ENCODE measurements at regions not wholly inside any gene's neighbourhood (a gene's known extent, or its start where the extent isn't known, plus 50 kb on each side); places are given as distances from the start of the nearest gene placed in this dataset.

GRCh38 chr2:223526106-223526505 is 76.1 kb downstream of the SCG2 start:
- H3K4me1 ChIP-seq, result peaks cover 0 to 6% (median 0%) of the 10 kb centered on the region in 3 donors
- H3K36me3 ChIP-seq, result no peaks in the 10 kb centered on the region
- no peaks in the 10 kb centered on the region for H3K9me3 ChIP-seq
- ATAC-seq, result no peak
- no peak overlapping the region for H3K4me3 ChIP-seq
- TF ChIP-seq POLR2AphosphoS5 (IDR thresholded peaks at IDR 0.05) (no peak), POLR2A (IDR thresholded peaks at IDR 0.05) (no peak), EP300 (IDR thresholded peaks at IDR 0.05) (no peak), CTCF (IDR thresholded peaks at IDR 0.05) (no peak)
- H3K27me3 ChIP-seq, result no peaks in the 10 kb centered on the region
- H3K27ac ChIP-seq, result no peak overlapping the region

GRCh38 chr2:223528036-223528435 is 74.1 kb downstream of the SCG2 start:
- Histone ChIP-seq H3K27me3 (no peaks in the 10 kb centered on the region), H3K4me1 (peaks cover 0 to 6% (median 0%) of the 10 kb centered on the region in 3 donors), H3K9me3 (no peaks in the 10 kb centered on the region), H3K27ac (no peak overlapping the region), H3K36me3 (no peaks in the 10 kb centered on the region), H3K4me3 (no peak overlapping the region)
- ATAC-seq, result no peak
- TF ChIP-seq EP300 (IDR thresholded peaks at IDR 0.05) (no peak), POLR2A (IDR thresholded peaks at IDR 0.05) (no peak), CTCF (IDR thresholded peaks at IDR 0.05) (no peak), POLR2AphosphoS5 (IDR thresholded peaks at IDR 0.05) (no peak)
- 32 to 43% methylated on average over 5 of the region's 5 CpGs for WGBS, 2 donors (ENCODE audit: low coverage in 1 of 2)

GRCh38 chr2:223529696-223530095 is 72.5 kb downstream of the SCG2 start:
- Histone ChIP-seq H3K4me3 (no peak overlapping the region), H3K36me3 (no peaks in the 10 kb centered on the region), H3K27ac (no peak overlapping the region), H3K9me3 (no peaks in the 10 kb centered on the region), H3K4me1 (peaks cover 0 to 6% (median 0%) of the 10 kb centered on the region in 3 donors), H3K27me3 (no peaks in the 10 kb centered on the region)
- no peak for ATAC-seq
- TF ChIP-seq POLR2A (IDR thresholded peaks at IDR 0.05) (no peak), EP300 (IDR thresholded peaks at IDR 0.05) (no peak), CTCF (IDR thresholded peaks at IDR 0.05) (no peak), POLR2AphosphoS5 (IDR thresholded peaks at IDR 0.05) (no peak)
- WGBS, 2 donors (ENCODE audit: low coverage in 1 of 2), result 88 to 92% methylated on average over 1 to 3 of the region's 3 CpGs

GRCh38 chr2:223530811-223531210 is 71.3 kb downstream of the SCG2 start:
- Histone ChIP-seq H3K4me3 (no peak overlapping the region), H3K36me3 (no peaks in the 10 kb centered on the region), H3K4me1 (peaks cover 0 to 6% (median 0%) of the 10 kb centered on the region in 3 donors), H3K9me3 (no peaks in the 10 kb centered on the region), H3K27ac (no peak overlapping the region), H3K27me3 (no peaks in the 10 kb centered on the region)
- no peak for ATAC-seq
- TF ChIP-seq EP300 (IDR thresholded peaks at IDR 0.05) (no peak), POLR2A (IDR thresholded peaks at IDR 0.05) (no peak), CTCF (IDR thresholded peaks at IDR 0.05) (no peak), POLR2AphosphoS5 (IDR thresholded peaks at IDR 0.05) (no peak)
- 50 to 76% methylated on average over 2 to 3 of the region's 4 CpGs for WGBS, 2 donors (ENCODE audit: low coverage in 1 of 2)

- Histone ChIP-seq H3K4me3 (no peak overlapping the region), H3K27ac (no peak overlapping the region), H3K36me3 (no peaks in the 10 kb centered on the region), H3K4me1 (peaks cover 0 to 6% (median 0%) of the 10 kb centered on the region in 3 donors), H3K9me3 (no peaks in the 10 kb centered on the region), H3K27me3 (no peaks in the 10 kb centered on the region)
- no peak for ATAC-seq
- TF ChIP-seq EP300 (IDR thresholded peaks at IDR 0.05), result no peak
- TF ChIP-seq POLR2A (IDR thresholded peaks at IDR 0.05), result no peak
- TF ChIP-seq CTCF (IDR thresholded peaks at IDR 0.05), result no peak
- no peak for TF ChIP-seq POLR2AphosphoS5 (IDR thresholded peaks at IDR 0.05)
- 78 to 83% methylated on average over 2 of the region's 2 CpGs for WGBS, 2 donors (ENCODE audit: low coverage in 1 of 2)
Measured at GRCh38 chr2:223532161-223532560, 70.0 kb downstream of the SCG2 start.
